ENCODE measurements at regions not wholly inside any gene's neighbourhood (a gene's known extent, or its start where the extent isn't known, plus 50 kb on each side); places are given as distances from the start of the nearest gene placed in this dataset.

DNA sequence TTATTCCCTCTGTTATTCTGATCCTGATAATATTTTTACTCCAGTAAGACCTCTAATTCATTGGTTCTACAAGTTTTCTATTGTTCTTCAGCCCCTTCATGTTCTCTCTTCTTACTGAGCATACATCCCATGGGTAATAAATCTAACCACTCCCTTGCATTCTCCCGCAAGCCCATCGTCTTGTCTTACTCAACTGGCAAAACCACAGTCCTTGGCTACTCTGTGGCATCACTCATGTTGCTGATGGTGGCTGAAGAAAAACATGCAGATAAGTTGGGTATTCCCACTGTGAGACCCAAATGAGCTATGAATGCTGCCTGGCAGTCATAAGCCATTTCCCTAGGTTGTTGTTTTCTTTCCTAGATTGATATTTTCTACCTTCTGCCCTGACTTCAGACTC, 402.2 kb upstream of the AADAT start:
- TF ChIP-seq POLR2AphosphoS5 (IDR thresholded peaks at IDR 0.05; ENCODE audit: low read depth, low read length) (no peak), POU2F2 (IDR thresholded peaks at IDR 0.05; ENCODE audit: low read depth, low read length) (no peak), POLR2A (IDR thresholded peaks at IDR 0.05; ENCODE audit: low read depth, low read length) (no peak), TAF1 (IDR thresholded peaks at IDR 0.05; ENCODE audit: low read depth, low read length) (no peak), SPI1 (IDR thresholded peaks at IDR 0.05; ENCODE audit: low read depth, low read length) (no peak), PAX5 (IDR thresholded peaks at IDR 0.05; ENCODE audit: insufficient read depth, low read length, severe bottlenecking) (no peak)

Measured in GM12891 (cell line).